ENCODE measurements at regions not wholly inside any gene's neighbourhood (a gene's known extent, or its start where the extent isn't known, plus 50 kb on each side); places are given as distances from the start of the nearest gene placed in this dataset.
A peak's percentile ranks its signal among the peaks of the same experiment; 100 is the strongest.

GRCh38 chr16:85539629-85540291 is 73.4 kb upstream of the GSE1 start:
- Histone ChIP-seq H3K9me3 (ENCODE audit: low read length) (no peaks in the 10 kb centered on the region), H4K20me1 (ENCODE audit: insufficient read depth, low read length) (no peaks in the 10 kb centered on the region), H2AFZ (ENCODE audit: low read length) (no peak overlapping the region), H3K4me2 (ENCODE audit: low read depth, low read length) (peak overlapping the region; percentile 83), H3K27ac (ENCODE audit: extremely low read length, insufficient read depth, low read length) (peak overlapping the region; percentile 90), H3K4me3 (replicated peaks in 1 of 3; ENCODE audit: insufficient read depth in 1 of 3, low read depth in 2 of 3, low read length in 3 of 3) (no peak overlapping the region), H3K4me1 (ENCODE audit: insufficient read depth, low read length) (peaks cover 91% of the 10 kb centered on the region), H3K79me2 (ENCODE audit: insufficient read depth, low read length) (peaks cover 16% of the 10 kb centered on the region), H3K27me3 (ENCODE audit: control insufficient read depth in 1 of 2, insufficient read depth in 2 of 2, low read length in 2 of 2) (no peaks in the 10 kb centered on the region), H3K36me3 (replicated peaks in 1 of 2; ENCODE audit: control insufficient read depth in 1 of 2, insufficient read depth in 2 of 2, low read length in 2 of 2) (no peaks in the 10 kb centered on the region), H3K9ac (ENCODE audit: insufficient read depth, low read depth, low read length) (peak overlapping the region; percentile 18; the same call in 1 of the 2 replicates)
- CTCF ChIA-PET (ENCODE audit: low intra/inter-chr PET ratio, low total read pairs) = no interaction called here
- no TSS peak for BruUV-seq (replicated peaks)
- 48% methylated on average over 12 of the region's 12 CpGs for WGBS (ENCODE audit: low lambda C conversion rate)
- in situ Hi-C loops (cut with HindIII; ENCODE audit: extremely low pct_ligation_motif_present, low pct_unique_long_range_greater_than_20kb) = no loop called here
- ATAC-seq = peak; percentile 62
- POLR2A ChIA-PET = interaction anchor here (1.0 to 8.4 kb wide), 6 partner anchors 10 to 91 kb away, joined by 3 to 227 read pairs (median 75); no protein-coding TSS in a partner anchor
- peak; percentile 96 for FAIRE-seq
- DNase-seq (ENCODE audit: low spot score) = peak; percentile 74
- intact Hi-C loops (cut with micrococcal nuclease; ENCODE audit: unreplicated experiment) = no loop called here
- peak; percentile 67; the same call in 1 of the 2 replicates for TF ChIP-seq ZNF292 (CRISPR knock-in tag; IDR thresholded peaks at IDR 0.05; ENCODE audit: borderline replicate concordance, low read depth)
- TF ChIP-seq CREB1 (IDR thresholded peaks at IDR 0.05) = no peak
- TF ChIP-seq CREB1 (CRISPR knock-in tag; IDR thresholded peaks at IDR 0.05) = peak; percentile 55; the same call in 1 of the 2 replicates
- TF ChIP-seq TFAP4 (IDR thresholded peaks at IDR 0.05; ENCODE audit: borderline replicate concordance, low read depth) = peak; percentile 63; the same call in 1 of the 2 replicates
- peak; percentile 35; the same call in 1 of the 2 replicates for TF ChIP-seq FOXA3 (CRISPR knock-in tag; IDR thresholded peaks at IDR 0.05)
- no peak for TF ChIP-seq CC2D1A (CRISPR knock-in tag; IDR thresholded peaks at IDR 0.05)
- TF ChIP-seq KAT8 (CRISPR knock-in tag; IDR thresholded peaks at IDR 0.05) = peak; percentile 64
- TF ChIP-seq, protein P1, sequence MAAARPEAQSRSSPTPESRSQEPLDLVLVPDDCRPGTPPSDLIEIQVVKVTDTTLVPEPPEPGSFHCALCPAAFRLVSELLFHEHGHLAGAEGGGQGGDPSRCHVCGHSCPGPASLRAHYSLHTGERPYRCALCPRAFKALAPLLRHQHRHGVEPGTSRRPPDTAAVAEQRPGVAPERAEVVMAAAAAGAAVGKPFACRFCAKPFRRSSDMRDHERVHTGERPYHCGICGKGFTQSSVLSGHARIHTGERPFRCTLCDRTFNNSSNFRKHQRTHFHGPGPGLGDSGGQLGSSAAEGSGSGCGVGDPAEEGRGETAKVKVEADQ (CRISPR knock-in tag; IDR thresholded peaks at IDR 0.05; ENCODE audit: borderline replicate concordance) = 0 out of 2 replicates have a peak, but pooled peaks have one; percentile 35
- TF ChIP-seq PRDM4 (CRISPR knock-in tag; IDR thresholded peaks at IDR 0.05; ENCODE audit: borderline replicate concordance) = no peak
- peak; percentile 85 for TF ChIP-seq HNF4G (IDR thresholded peaks at IDR 0.05; ENCODE audit: borderline replicate concordance, low read depth, low read length)
- peak; percentile 77; the same call in 1 of the 2 replicates for TF ChIP-seq HNF4G (CRISPR knock-in tag; IDR thresholded peaks at IDR 0.05; ENCODE audit: borderline replicate concordance, low read depth)
- peak; percentile 93 for TF ChIP-seq HDAC2 (CRISPR knock-in tag; IDR thresholded peaks at IDR 0.05)
- peak; percentile 54; the same call in 1 of the 2 replicates for TF ChIP-seq RCOR2 (CRISPR knock-in tag; IDR thresholded peaks at IDR 0.05)
- TF ChIP-seq PHF5A (CRISPR knock-in tag; IDR thresholded peaks at IDR 0.05; ENCODE audit: low read depth, unreplicated experiment) = no peak
- 0 out of 2 replicates have a peak, but pooled peaks have one; percentile 45 for TF ChIP-seq IRX3 (CRISPR knock-in tag; IDR thresholded peaks at IDR 0.05; ENCODE audit: borderline replicate concordance, low read depth)
- peak; percentile 95; the same call in 1 of the 2 replicates for TF ChIP-seq ZNF264 (CRISPR knock-in tag; IDR thresholded peaks at IDR 0.05)
- TF ChIP-seq, protein P2, sequence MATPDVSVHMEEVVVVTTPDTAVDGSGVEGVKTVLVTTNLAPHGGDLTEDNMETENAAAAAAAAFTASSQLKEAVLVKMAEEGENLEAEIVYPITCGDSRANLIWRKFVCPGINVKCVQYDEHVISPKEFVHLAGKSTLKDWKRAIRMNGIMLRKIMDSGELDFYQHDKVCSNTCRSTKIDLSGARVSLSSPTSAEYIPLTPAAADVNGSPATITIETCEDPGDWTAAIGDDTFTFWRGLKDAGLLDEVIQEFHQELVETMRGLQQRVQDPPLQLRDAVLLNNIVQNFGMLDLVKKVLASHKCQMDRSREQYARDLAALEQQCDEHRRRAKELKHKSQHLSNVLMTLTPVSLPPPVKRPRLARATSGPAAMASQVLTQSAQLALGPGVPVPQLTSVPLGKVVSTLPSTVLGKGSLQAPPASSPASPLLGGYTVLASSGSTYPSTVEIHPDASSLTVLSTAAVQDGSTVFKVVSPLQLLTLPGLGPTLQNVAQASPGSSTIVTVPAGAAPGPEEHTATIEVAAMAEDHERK (CRISPR knock-in tag; IDR thresholded peaks at IDR 0.05; ENCODE audit: low read depth) = no peak
- TF ChIP-seq ZKSCAN8 (CRISPR knock-in tag; IDR thresholded peaks at IDR 0.05; ENCODE audit: borderline replicate concordance) = peak; percentile 88; the same call in 1 of the 2 replicates
- peak; percentile 51 for TF ChIP-seq ZNF629 (CRISPR knock-in tag; conservative IDR thresholded peaks at IDR 0.05)
- TF ChIP-seq BRD4 (CRISPR knock-in tag; IDR thresholded peaks at IDR 0.05) = peak; percentile 92
